GM23248 (cell line): ENCODE measurements at regions not wholly inside any gene's neighbourhood (a gene's known extent, or its start where the extent isn't known, plus 50 kb on each side); places are given as distances from the start of the nearest gene placed in this dataset.

ENCODE experiments used
- EZH2 ChIP-seq: fragments of 200-600 bp; sonication (generic); IDR thresholded peaks from 2 replicates; pipeline ENCODE4 v1.6.1; 2018; ENCODE audit warnings: antibody characterized with exemption, mild to moderate bottlenecking; ENCODE audit not compliant: insufficient read depth, poor library complexity, severe bottlenecking
- EZH2phosphoT487 ChIP-seq: fragments of 200-600 bp; sonication (generic); IDR thresholded peaks from 2 replicates; pipeline ENCODE4 v1.6.1; 2018; ENCODE audit warnings: antibody characterized with exemption, moderate library complexity, mild to moderate bottlenecking, low read depth; ENCODE audit not compliant: insufficient read depth

- TF ChIP-seq EZH2phosphoT487 (no peak), EZH2 (no peak)
Observed at GRCh38 chr2:155350783-155351580, 652.5 kb downstream of the KCNJ3 start.
